ENCODE measurements at regions not wholly inside any gene's neighbourhood (a gene's known extent, or its start where the extent isn't known, plus 50 kb on each side); places are given as distances from the start of the nearest gene placed in this dataset.
A peak's percentile ranks its signal among the peaks of the same experiment; 100 is the strongest.

- peak overlapping the region; percentile 53 for H2AFZ ChIP-seq (ENCODE audit: low read length)
- H3K4me2 ChIP-seq (ENCODE audit: insufficient read depth, low read length) = no peak overlapping the region
- DNase-seq (ENCODE audit: insufficient read length, low spot score, missing footprints) = no peak
- H3K27me3 ChIP-seq (ENCODE audit: insufficient read depth, low read length) = no peaks in the 10 kb centered on the region
- no peak overlapping the region for H3K27ac ChIP-seq (ENCODE audit: low read depth, low read length)
- no peak overlapping the region for H3K4me3 ChIP-seq (ENCODE audit: insufficient read depth, low read length)
- peaks cover 3% of the 10 kb centered on the region for H3K4me1 ChIP-seq (ENCODE audit: insufficient read depth, low read length)
- H3K36me3 ChIP-seq (ENCODE audit: insufficient read depth, low read length) = no peaks in the 10 kb centered on the region
- H3K79me2 ChIP-seq (ENCODE audit: insufficient read depth, low read length) = no peaks in the 10 kb centered on the region
- no peaks in the 10 kb centered on the region for H4K20me1 ChIP-seq (ENCODE audit: insufficient read depth, low read length)
- TF ChIP-seq CTCF (IDR thresholded peaks at IDR 0.05; ENCODE audit: extremely low read depth, low read depth, low read length) = no peak
- no peaks in the 10 kb centered on the region for H3K9me3 ChIP-seq (ENCODE audit: low read depth, low read length)
Observed at GRCh38 chr3:21979706-21980105, 228.7 kb upstream of the ZNF385D start.

GRCh38 chr3:21989341-21990042 is 238.5 kb upstream of the ZNF385D start:
- no peaks in the 10 kb centered on the region for H3K36me3 ChIP-seq (ENCODE audit: insufficient read depth, low read length)
- H3K27me3 ChIP-seq (ENCODE audit: insufficient read depth, low read length) = no peaks in the 10 kb centered on the region
- TF ChIP-seq CTCF (IDR thresholded peaks at IDR 0.05; ENCODE audit: extremely low read depth, low read depth, low read length) = no peak
- H3K4me2 ChIP-seq (ENCODE audit: insufficient read depth, low read length) = no peak overlapping the region
- no peaks in the 10 kb centered on the region for H3K9me3 ChIP-seq (ENCODE audit: low read depth, low read length)
- H3K27ac ChIP-seq (ENCODE audit: low read depth, low read length) = no peak overlapping the region
- no peak overlapping the region for H3K4me3 ChIP-seq (ENCODE audit: insufficient read depth, low read length)
- no peak overlapping the region for H2AFZ ChIP-seq (ENCODE audit: low read length)
- H3K4me1 ChIP-seq (ENCODE audit: insufficient read depth, low read length) = no peaks in the 10 kb centered on the region
- H3K79me2 ChIP-seq (ENCODE audit: insufficient read depth, low read length) = no peaks in the 10 kb centered on the region
- H4K20me1 ChIP-seq (ENCODE audit: insufficient read depth, low read length) = no peaks in the 10 kb centered on the region
- DNase-seq (ENCODE audit: insufficient read length, low spot score, missing footprints) = no peak

- H3K4me1 ChIP-seq (ENCODE audit: insufficient read depth, low read length) = no peaks in the 10 kb centered on the region
- no peak for DNase-seq (ENCODE audit: insufficient read length, low spot score, missing footprints)
Observed at GRCh38 chr3:21991061-21991460, 240.1 kb upstream of the ZNF385D start.

More at GRCh38 chr3:21991061-21991460, 240.1 kb upstream of the ZNF385D start:
- Histone ChIP-seq H3K4me2 (ENCODE audit: insufficient read depth, low read length) (no peak overlapping the region), H3K4me3 (ENCODE audit: insufficient read depth, low read length) (no peak overlapping the region), H3K9me3 (ENCODE audit: low read depth, low read length) (no peaks in the 10 kb centered on the region), H3K79me2 (ENCODE audit: insufficient read depth, low read length) (no peaks in the 10 kb centered on the region), H3K27me3 (ENCODE audit: insufficient read depth, low read length) (no peaks in the 10 kb centered on the region), H2AFZ (ENCODE audit: low read length) (no peak overlapping the region), H4K20me1 (ENCODE audit: insufficient read depth, low read length) (no peaks in the 10 kb centered on the region), H3K36me3 (ENCODE audit: insufficient read depth, low read length) (no peaks in the 10 kb centered on the region), H3K27ac (ENCODE audit: low read depth, low read length) (no peak overlapping the region)
- no peak for TF ChIP-seq CTCF (IDR thresholded peaks at IDR 0.05; ENCODE audit: extremely low read depth, low read depth, low read length)
